ENCODE measurements at regions not wholly inside any gene's neighbourhood (a gene's known extent, or its start where the extent isn't known, plus 50 kb on each side); places are given as distances from the start of the nearest gene placed in this dataset.

DNA sequence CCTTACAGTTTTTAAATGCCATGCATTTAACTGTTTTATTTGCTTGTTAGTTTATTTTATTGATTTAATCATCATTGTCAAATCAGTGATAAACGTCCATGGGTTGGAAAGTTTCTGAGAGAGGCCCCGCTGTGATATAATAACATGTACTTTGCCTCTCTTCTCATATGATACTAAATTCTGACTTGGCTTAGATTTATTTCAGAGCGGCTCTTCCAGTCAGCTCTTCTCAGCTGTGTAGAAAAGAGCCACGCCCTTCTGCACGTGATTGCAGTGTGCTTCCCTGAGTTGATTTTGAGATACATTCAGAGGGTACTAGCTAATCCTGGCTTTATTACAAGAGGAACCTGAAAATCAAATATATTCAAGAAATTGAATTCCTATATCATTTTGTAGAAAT lies 218.6 kb downstream of the KCNE4 start:
- Histone ChIP-seq H3K4me1 (no peaks in the 10 kb centered on the region), H3K36me3 (ENCODE audit: control insufficient read depth, insufficient read depth, low read length) (no peaks in the 10 kb centered on the region), H3K9me3 (no peaks in the 10 kb centered on the region), H3K27me3 (replicated peaks; ENCODE audit: control insufficient read depth, insufficient read depth, low read length) (no peaks in the 10 kb centered on the region), H3K4me3 (ENCODE audit: low read depth, low read length) (no peak overlapping the region)
- POLR2A ChIA-PET = no interaction called here
- Mint-ChIP-seq H3K4me1 (ENCODE audit: low read depth, unreplicated experiment) (no peaks in the 10 kb centered on the region), H3K36me3 (ENCODE audit: insufficient read depth, unreplicated experiment) (no peaks in the 10 kb centered on the region), H3K4me3 (ENCODE audit: unreplicated experiment) (no peak overlapping the region), H3K27ac (ENCODE audit: unreplicated experiment) (no peak overlapping the region), H3K27me3 (ENCODE audit: insufficient read depth, unreplicated experiment) (peaks cover 8% of the 10 kb centered on the region), H3K9me3 (ENCODE audit: unreplicated experiment) (no peaks in the 10 kb centered on the region)
- no peak for TF ChIP-seq CTCF (IDR thresholded peaks at IDR 0.05; ENCODE audit: insufficient read depth in 1 of 2, low read depth in 1 of 2, low read length in 1 of 2, severe bottlenecking in 1 of 2, unreplicated experiment in 1 of 2)
- CTCF ChIA-PET = no interaction called here
- intact Hi-C loops (cut with micrococcal nuclease; ENCODE audit: unreplicated experiment) = no loop called here
- BruUV-seq (replicated peaks) = no TSS peak
- DNase-seq = no peak

DNA sequence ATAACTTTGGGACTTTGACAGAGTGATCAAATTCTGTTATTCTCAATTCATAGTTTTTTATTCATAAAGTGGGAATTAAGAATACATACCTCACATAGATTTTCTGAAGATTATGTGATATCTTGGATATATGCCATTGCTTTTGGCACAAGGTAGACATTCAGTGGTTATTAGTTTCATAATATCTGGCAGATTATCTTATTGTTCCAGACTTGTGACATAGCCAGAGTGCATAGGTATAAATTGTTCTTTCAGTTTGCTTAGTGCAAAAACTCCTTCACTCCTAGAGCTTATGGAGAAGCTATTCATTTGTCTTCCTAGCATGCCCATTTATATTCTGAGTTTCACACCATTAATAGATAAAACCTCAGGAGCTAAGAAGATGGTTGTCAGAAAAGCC lies 222.0 kb downstream of the KCNE4 start:
- no peaks in the 10 kb centered on the region for H3K27me3 ChIP-seq (replicated peaks; ENCODE audit: control insufficient read depth, insufficient read depth, low read length)
- H3K4me1 ChIP-seq = no peaks in the 10 kb centered on the region
- intact Hi-C loops (cut with micrococcal nuclease; ENCODE audit: unreplicated experiment) = no loop called here
- no peak for TF ChIP-seq CTCF (IDR thresholded peaks at IDR 0.05; ENCODE audit: insufficient read depth in 1 of 2, low read depth in 1 of 2, low read length in 1 of 2, severe bottlenecking in 1 of 2, unreplicated experiment in 1 of 2)
- no peaks in the 10 kb centered on the region for H3K9me3 ChIP-seq
- Mint-ChIP-seq H3K27me3 (ENCODE audit: insufficient read depth, unreplicated experiment) (peaks cover 7% of the 10 kb centered on the region), H3K9me3 (ENCODE audit: unreplicated experiment) (no peaks in the 10 kb centered on the region), H3K36me3 (ENCODE audit: insufficient read depth, unreplicated experiment) (no peaks in the 10 kb centered on the region), H3K27ac (ENCODE audit: unreplicated experiment) (no peak overlapping the region), H3K4me1 (ENCODE audit: low read depth, unreplicated experiment) (no peaks in the 10 kb centered on the region), H3K4me3 (ENCODE audit: unreplicated experiment) (no peak overlapping the region)
- ChIA-PET CTCF (no interaction called here), POLR2A (no interaction called here)
- H3K4me3 ChIP-seq (ENCODE audit: low read depth, low read length) = no peak overlapping the region
- H3K36me3 ChIP-seq (ENCODE audit: control insufficient read depth, insufficient read depth, low read length) = no peaks in the 10 kb centered on the region
- DNase-seq = no peak
- no TSS peak for BruUV-seq (replicated peaks)

GRCh38 chr2:223282221-223282620 lies 230.2 kb downstream of the KCNE4 start:
- Histone ChIP-seq H3K4me3 (ENCODE audit: low read depth, low read length) (no peak overlapping the region), H3K36me3 (ENCODE audit: control insufficient read depth, insufficient read depth, low read length) (no peaks in the 10 kb centered on the region), H3K27me3 (replicated peaks; ENCODE audit: control insufficient read depth, insufficient read depth, low read length) (peaks cover 3% of the 10 kb centered on the region; the same call in 1 of the 2 replicates), H3K4me1 (no peaks in the 10 kb centered on the region), H3K9me3 (no peaks in the 10 kb centered on the region)
- DNase-seq = no peak
- POLR2A ChIA-PET = no interaction called here
- CTCF ChIA-PET = no interaction called here
- Mint-ChIP-seq H3K27ac (ENCODE audit: unreplicated experiment) (no peak overlapping the region), H3K4me1 (ENCODE audit: low read depth, unreplicated experiment) (no peaks in the 10 kb centered on the region), H3K36me3 (ENCODE audit: insufficient read depth, unreplicated experiment) (no peaks in the 10 kb centered on the region), H3K4me3 (ENCODE audit: unreplicated experiment) (no peak overlapping the region), H3K27me3 (ENCODE audit: insufficient read depth, unreplicated experiment) (no peaks in the 10 kb centered on the region), H3K9me3 (ENCODE audit: unreplicated experiment) (peaks cover 12% of the 10 kb centered on the region)
- BruUV-seq (replicated peaks) = no TSS peak
- intact Hi-C loops (cut with micrococcal nuclease; ENCODE audit: unreplicated experiment) = no loop called here
- TF ChIP-seq CTCF (IDR thresholded peaks at IDR 0.05; ENCODE audit: insufficient read depth in 1 of 2, low read depth in 1 of 2, low read length in 1 of 2, severe bottlenecking in 1 of 2, unreplicated experiment in 1 of 2) = no peak

All from Caco-2 (cell line).